ENCODE measurements at regions not wholly inside any gene's neighbourhood (a gene's known extent, or its start where the extent isn't known, plus 50 kb on each side); places are given as distances from the start of the nearest gene placed in this dataset.

GRCh38 chr1:200263203-200263602 lies 146.6 kb downstream of the ZNF281 start (continued):
- TF ChIP-seq ZNF292 (CRISPR knock-in tag; IDR thresholded peaks at IDR 0.05; ENCODE audit: borderline replicate concordance, low read depth) (0 out of 2 replicates have a peak, but pooled peaks have one; percentile 24), ZMYM2 (CRISPR knock-in tag; IDR thresholded peaks at IDR 0.05) (peak; percentile 68; the same call in 1 of the 2 replicates), PREB (CRISPR knock-in tag; IDR thresholded peaks at IDR 0.05) (no peak), ZNF251 (CRISPR knock-in tag; IDR thresholded peaks at IDR 0.05) (no peak), ATF3 (CRISPR knock-in tag; IDR thresholded peaks at IDR 0.05) (no peak), NFKBIZ (CRISPR knock-in tag; IDR thresholded peaks at IDR 0.05) (peak; percentile 86; the same call in 1 of the 2 replicates), GATAD1 (CRISPR knock-in tag; IDR thresholded peaks at IDR 0.05) (0 out of 2 replicates have a peak, but pooled peaks have one; percentile 33), FOXP4 (CRISPR knock-in tag; IDR thresholded peaks at IDR 0.05) (peak; percentile 83), ZNF589 (CRISPR knock-in tag; conservative IDR thresholded peaks at IDR 0.05) (0 out of 2 replicates have a peak, but pooled peaks have one; percentile 69), CCDC6 (CRISPR knock-in tag; IDR thresholded peaks at IDR 0.05) (no peak), TEAD2 (CRISPR knock-in tag; IDR thresholded peaks at IDR 0.05) (no peak), ZNF883 (CRISPR knock-in tag; IDR thresholded peaks at IDR 0.05; ENCODE audit: not compliant biosample characterization) (no peak), TEAD3 (CRISPR knock-in tag; optimal IDR thresholded peaks at IDR 0.05; ENCODE audit: borderline replicate concordance) (peak; percentile 86), MIER3 (CRISPR knock-in tag; IDR thresholded peaks at IDR 0.05; ENCODE audit: borderline replicate concordance) (peak; percentile 85; the same call in 1 of the 2 replicates), MAFF (IDR thresholded peaks at IDR 0.05; ENCODE audit: low read depth, low read length) (no peak), ZNF710 (CRISPR knock-in tag; IDR thresholded peaks at IDR 0.05; ENCODE audit: borderline replicate concordance) (peak; percentile 99), ZNF562 (CRISPR knock-in tag; IDR thresholded peaks at IDR 0.05; ENCODE audit: borderline replicate concordance) (no peak), MYC (CRISPR knock-in tag; IDR thresholded peaks at IDR 0.05; ENCODE audit: borderline replicate concordance) (no peak), BCL6 (CRISPR knock-in tag; IDR thresholded peaks at IDR 0.05) (peak; percentile 92), ZNF280B (CRISPR knock-in tag; IDR thresholded peaks at IDR 0.05; ENCODE audit: borderline replicate concordance) (no peak), CEBPZ (IDR thresholded peaks at IDR 0.05; ENCODE audit: low read length) (no peak)

Measured in HepG2 (cell line).